Fibroblast of pulmonary artery (primary cell): ENCODE measurements at regions not wholly inside any gene's neighbourhood (a gene's known extent, or its start where the extent isn't known, plus 50 kb on each side); places are given as distances from the start of the nearest gene placed in this dataset.
"Not testable (repeated sequence)": the region's sequence is repeated elsewhere in the genome, so short reads cannot be mapped to it uniquely, and the experiment has no call there.

Experiments
- DNase-seq: peaks from one replicate; pipeline ENCODE4 v3.0.0-alpha.2; 2010; ENCODE audit warnings: low read depth
- H3K4me3 ChIP-seq: replicated peaks from 2 replicates; pipeline ENCODE4 v1.5.1; 2011; ENCODE audit warnings: low read depth, mild to moderate bottlenecking, control low read depth, low read length, moderate library complexity
- TF ChIP-seq, protein P1 (sequence below): IDR thresholded peaks from 2 replicates; pipeline ENCODE4 v1.5.1; 2011; ENCODE audit warnings: mild to moderate bottlenecking, control low read depth, low read length, inconsistent platforms; ENCODE audit errors: missing control alignments

DNA sequence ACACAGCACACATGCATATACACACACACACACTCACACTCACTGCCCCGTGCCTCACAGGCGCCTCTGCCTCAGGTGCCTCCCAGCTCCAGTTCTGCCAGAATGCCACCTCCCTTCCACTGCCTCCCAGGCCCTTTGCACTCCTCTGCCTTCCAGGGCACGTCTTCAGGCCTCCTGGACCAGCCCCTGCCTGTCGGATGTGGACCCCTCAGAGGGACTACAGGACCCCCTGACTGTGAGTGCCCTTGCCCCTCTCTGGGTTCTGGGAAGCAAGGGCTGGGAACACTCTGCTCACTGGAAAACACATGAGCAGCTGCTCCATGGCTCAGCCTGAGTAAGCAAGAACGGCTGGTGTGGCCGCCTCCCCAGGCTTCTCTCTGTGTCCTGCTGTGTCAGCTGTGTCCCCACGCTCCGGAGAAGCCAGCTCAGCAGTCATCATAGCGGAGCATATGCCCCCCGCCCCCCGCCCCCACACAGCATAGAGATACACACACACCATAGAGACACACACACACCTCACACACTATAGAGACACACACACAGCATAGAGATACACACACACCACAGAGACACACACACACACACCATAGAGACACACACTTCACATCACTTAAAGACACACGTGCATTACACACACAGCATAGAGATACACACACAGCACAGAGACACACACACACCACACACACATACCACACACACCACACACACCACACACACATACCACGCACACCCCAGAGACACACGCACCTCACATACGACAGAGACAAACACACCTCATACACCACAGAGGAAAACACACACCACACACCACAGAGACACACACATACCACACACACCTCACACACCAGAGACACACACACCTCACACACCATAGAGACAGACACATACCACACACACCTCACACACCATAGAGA lies 271.3 kb downstream of the CYRIA start:
- H3K4me3 ChIP-seq: no peak overlapping the region
- DNase-seq: no peak
- TF ChIP-seq, protein P1, sequence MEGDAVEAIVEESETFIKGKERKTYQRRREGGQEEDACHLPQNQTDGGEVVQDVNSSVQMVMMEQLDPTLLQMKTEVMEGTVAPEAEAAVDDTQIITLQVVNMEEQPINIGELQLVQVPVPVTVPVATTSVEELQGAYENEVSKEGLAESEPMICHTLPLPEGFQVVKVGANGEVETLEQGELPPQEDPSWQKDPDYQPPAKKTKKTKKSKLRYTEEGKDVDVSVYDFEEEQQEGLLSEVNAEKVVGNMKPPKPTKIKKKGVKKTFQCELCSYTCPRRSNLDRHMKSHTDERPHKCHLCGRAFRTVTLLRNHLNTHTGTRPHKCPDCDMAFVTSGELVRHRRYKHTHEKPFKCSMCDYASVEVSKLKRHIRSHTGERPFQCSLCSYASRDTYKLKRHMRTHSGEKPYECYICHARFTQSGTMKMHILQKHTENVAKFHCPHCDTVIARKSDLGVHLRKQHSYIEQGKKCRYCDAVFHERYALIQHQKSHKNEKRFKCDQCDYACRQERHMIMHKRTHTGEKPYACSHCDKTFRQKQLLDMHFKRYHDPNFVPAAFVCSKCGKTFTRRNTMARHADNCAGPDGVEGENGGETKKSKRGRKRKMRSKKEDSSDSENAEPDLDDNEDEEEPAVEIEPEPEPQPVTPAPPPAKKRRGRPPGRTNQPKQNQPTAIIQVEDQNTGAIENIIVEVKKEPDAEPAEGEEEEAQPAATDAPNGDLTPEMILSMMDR: no peak

DNA sequence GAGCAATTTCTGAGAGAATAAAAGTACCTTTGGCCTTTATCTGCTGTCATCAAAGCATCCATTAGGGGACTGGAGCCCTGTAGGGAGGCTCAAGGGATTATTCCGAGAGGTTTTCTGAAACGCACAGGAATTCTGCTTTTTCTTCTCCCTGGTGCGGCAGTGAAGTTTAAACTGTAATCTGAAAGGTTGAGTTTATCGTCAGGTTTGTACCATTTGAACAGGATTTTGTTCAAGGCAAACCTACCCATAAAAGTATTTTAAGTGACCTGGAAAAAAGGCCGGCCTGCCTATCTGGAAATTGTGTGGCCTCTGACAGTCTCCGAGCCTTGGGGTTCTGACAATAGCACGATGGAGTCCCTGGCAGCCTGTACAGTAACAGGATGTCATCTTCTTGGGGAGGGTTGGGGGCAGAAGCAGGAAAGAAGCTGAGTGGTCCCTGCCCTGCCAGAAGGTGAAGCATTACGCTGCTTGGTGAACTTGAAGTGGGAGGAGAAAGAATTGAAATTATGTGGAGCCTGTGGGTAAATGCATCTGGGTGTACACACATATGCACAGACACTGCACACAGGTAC lies 272.0 kb downstream of the CYRIA start:
- no peak for DNase-seq
- no peak overlapping the region for H3K4me3 ChIP-seq
- TF ChIP-seq, protein P1: no peak

GRCh38 chr2:16392647-16393499 lies 272.8 kb downstream of the CYRIA start:
- no peak overlapping the region for H3K4me3 ChIP-seq
- TF ChIP-seq, protein P1: no peak
- no peak for DNase-seq

DNA sequence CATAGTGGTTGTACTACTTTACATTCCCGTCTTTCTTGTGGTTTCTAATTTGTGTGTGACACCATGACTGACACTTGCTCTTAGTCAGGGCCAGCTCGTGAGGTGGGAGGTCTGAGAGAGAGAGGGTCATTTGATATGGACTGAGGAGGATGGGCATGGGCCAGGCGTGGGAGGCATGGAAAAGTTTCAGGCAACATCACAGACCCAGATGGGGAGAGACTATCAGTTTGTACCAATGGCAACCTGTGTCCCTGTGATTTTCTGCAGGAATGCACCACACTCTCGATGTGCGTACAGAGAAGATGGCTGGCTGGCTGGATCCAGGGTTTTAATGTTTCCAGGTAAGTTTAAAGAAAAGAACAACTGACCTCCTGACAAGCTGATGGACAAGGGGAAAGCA lies 273.6 kb downstream of the CYRIA start:
- DNase-seq: no peak
- no peak overlapping the region for H3K4me3 ChIP-seq
- TF ChIP-seq, protein P1: no peak

DNA sequence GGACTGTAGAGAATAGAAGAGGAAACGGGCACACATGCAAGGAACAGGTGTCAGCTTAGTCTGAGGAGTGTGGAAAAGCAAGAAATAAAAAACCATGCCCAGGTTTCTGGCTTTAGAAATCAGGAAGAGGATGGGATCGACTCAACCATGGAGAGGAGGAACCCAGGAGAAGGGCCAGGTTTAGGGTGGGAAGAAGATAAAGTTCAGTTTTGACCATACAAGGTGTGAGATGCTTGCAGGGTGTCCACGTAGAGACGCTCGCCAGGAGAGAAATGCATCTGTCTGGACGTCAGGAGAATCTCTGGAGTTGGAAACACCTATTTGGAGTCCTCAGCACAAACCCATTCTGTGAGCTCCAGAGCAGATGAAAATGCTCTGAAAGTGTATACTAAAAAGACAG lies 275.1 kb downstream of the CYRIA start:
- DNase-seq: no peak
- TF ChIP-seq, protein P1: no peak
- H3K4me3 ChIP-seq: no peak overlapping the region

DNA sequence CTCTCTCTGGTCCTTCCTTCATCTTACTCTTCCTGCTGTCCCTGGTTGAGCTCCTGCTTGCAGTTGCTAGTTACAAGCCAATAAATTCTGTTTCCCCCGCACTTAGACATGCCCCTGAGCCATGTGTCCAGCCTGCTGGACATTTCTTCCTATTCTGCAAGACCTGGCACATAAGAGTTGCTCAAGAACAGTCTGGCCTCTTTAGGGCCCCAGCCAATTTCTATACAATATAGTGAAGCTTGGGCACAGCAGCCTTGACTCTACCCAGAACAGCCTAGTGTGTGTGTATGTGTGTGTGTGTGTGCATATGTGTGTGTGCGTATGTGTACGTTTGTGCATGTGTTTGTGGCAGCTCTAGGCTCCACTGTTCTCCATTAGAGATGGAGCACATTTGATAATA lies 276.0 kb downstream of the CYRIA start:
- DNase-seq: no peak
- no peak overlapping the region for H3K4me3 ChIP-seq
- TF ChIP-seq, protein P1: no peak

GRCh38 chr2:16388199-16388830 lies 277.3 kb downstream of the CYRIA start:
- not testable (repeated sequence) for H3K4me3 ChIP-seq, DNase-seq
